HG03460 (cell line): ENCODE measurements at regions not wholly inside any gene's neighbourhood (a gene's known extent, or its start where the extent isn't known, plus 50 kb on each side); places are given as distances from the start of the nearest gene placed in this dataset.
"Not testable (repeated sequence)": the region's sequence is repeated elsewhere in the genome, so short reads cannot be mapped to it uniquely, and the experiment has no call there.

ENCODE experiments used
- ATAC-seq: cut with Tn5 transposase; IDR thresholded peaks from one replicate; pipeline ENCODE4 v1.9.1; 2021; ENCODE audit not compliant: unreplicated experiment

DNA sequence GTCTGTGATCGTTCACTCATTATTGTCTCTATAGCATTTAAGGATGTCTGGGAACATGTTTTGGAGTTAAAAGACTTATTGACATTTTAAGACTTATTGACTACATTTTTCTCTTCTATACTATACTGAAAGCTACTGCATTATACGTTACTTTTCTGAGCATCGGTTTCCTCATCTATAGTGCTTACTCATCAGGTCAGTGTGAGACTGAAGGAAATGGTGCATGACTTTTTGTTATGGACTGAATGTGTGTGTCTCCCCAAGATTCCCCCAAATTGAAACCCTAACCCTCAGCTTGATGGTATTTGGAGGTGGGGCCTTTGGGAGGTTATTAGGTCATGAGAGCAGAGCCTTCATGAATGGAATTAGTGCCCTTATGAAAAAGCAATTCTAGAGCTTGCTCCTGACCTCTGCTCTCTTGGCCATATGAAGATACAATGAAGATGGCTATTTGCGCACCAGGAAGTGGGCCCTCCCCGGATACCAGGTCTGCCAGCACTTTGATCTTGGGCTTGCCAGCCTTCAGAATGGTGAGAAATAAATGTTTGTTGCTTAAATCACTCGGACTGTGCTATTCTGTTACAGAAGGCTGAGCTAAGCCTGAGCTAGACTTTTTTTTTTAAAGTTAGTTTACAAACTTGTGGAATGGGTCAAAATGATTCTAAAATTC is 243.7 kb upstream of the RREB1 start:
- ATAC-seq = no peak

- ATAC-seq = no peak
Observed at GRCh38 chr6:6865611-6866010, 242.2 kb upstream of the RREB1 start.

DNA sequence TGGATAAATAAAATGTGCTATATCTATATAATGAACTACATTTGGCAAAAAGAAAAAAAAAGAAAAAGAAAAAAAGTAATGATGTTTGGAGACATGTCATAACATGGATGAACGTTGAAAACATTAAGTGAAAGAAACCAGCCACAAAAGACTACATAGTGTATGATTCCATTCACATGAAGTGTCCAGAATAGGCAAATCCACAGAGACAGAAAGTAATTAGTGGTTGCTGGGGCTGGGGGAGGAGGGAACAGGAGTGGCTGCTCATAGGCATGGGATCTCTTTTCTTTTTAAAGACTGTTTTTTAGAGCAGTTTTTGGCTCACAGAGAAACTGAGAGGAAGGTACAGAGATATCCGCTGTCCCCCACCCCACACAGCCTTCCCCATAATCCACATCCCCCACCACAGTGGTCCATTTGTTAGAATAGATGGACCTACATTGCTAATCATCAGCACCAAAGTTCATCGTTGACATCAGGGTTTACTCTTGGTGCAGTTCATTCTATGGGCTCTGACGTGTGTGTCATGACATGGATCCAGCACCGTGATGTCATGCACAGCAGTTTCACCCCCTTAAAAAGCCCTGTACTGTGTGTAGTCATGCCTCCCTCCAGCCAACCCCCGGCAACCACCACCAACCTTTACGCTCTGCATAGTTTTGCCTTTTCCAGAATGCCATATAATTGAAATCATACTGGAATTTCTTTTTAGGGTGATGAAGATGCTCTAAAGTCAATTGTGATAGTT is 240.9 kb upstream of the RREB1 start:
- no peak for ATAC-seq

GRCh38 chr6:6867404-6867799 is 240.4 kb upstream of the RREB1 start:
- ATAC-seq = no peak

DNA sequence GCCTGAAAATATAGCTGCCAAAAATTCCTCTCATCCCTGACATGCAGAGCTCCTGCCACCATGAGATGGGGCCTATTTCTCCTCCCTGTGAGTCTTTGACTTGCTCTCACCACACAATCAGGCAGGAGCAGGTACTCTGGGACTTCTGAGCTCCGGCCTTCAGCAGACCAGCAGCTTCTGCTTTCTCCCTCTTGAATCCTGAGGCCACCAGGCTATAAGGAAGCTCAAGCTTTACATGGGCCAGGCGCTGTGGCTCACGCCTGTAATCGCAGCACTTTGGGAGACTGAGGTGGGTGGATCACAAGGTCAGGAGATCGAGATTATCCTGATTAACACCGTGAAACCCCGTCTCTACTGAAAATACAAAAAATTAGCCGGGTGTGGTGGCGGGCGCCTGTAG is 238.7 kb upstream of the RREB1 start:
- ATAC-seq = no peak

DNA sequence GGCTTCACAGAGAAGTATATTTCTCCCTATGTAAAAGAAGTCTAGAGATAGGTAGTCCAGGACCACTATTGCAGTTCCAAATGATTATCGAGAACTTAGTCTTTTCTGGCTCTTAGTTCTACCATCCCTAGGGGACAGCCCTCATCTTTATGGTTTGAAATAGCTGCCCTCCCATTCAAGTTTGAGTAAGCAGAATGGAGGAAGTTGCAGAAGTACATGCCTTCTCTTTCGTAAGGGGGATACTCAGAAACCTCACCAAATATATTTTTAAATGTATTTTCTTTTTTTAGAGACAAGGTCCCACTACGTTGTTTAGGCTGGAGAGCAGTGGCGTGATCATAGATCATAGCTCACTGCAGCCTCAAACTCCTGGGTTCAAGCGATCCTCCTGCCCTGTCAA is 236.8 kb upstream of the RREB1 start:
- no peak for ATAC-seq

DNA sequence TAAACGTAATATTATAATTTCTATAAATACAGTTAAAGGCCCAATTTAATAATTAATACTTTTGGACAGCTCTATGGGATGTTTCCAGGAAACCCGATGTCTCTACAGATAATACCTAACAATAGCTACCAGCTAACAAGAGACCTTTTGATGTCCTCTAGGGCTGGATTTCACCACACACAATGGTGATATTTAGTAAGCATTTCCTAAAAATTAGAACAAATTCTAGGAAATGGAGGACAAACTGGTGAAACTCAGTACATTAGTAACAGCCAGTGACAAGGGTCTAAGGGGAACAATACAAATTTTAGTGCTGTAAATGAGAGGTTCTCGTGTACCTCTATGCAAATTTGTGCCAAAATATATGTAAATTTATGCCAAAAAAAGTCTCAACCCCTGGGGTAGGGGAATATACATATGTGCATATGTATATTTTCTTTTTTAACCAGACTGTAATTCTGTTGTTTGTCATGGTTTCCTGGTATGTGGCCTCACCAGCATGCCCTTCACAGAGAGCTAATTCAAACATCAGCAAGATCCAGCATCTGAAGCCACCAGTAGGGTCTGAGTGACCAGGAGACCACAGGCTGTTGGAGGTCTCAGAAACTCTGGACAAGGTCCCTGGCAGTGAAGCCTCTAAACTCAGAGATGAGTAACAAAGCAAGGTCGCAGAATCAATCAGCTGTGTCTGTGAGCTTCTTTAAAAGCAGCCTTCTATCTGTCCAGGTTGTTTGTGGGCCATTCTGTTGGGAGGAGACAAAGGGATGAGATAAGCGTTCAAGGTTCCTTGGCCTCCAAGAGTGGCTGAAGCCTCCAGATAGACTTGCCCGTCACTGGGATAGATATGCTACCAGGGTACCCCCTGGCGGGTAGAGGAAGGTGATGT is 235.1 kb upstream of the RREB1 start:
- ATAC-seq = no peak

DNA sequence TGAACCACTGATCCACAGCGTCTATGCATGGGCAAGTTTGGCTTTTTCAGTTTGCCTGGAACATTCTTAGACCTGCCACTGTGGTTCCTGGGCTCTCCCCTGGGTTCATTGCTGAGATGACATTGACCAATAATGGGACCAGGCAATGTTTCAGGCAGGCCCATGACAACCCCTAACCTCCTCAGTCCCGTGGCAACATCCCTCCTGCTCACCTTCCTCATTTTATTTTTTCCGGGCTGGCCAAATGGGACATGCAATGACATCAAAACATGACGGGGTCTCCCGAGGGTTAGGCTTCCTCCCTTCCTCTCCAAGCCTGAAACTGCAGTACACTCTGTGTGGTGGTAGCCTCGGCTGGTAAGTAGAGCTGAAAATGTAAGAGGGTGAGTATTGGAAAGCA is 234.0 kb upstream of the RREB1 start:
- no peak for ATAC-seq

- ATAC-seq = no peak
Observed at GRCh38 chr6:6875818-6876470, 231.8 kb upstream of the RREB1 start.

- not testable (repeated sequence) for ATAC-seq
Observed at GRCh38 chr6:6877792-6878191, 230.0 kb upstream of the RREB1 start.

GRCh38 chr6:6878887-6879585 is 228.7 kb upstream of the RREB1 start:
- no peak for ATAC-seq

DNA sequence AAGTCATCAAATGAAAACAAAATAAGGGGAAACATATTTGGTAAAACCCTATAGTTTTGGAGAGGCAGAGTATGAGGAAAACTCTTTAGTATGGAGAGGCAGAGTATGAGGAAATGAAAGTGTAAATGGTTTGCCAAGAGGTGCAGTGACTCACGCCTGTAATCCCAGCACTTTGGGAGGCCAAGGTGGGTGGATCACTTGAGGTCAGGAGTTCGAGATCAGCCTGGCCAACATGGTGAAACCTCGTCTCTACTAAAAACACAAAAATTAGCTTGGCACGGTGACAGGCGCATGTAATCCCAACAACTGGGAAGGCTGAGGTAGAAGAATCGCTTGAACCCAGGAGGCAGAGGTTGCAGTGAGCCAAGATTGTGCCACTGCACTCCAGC is 228.2 kb upstream of the RREB1 start:
- ATAC-seq = not testable (repeated sequence)

GRCh38 chr6:6880745-6881437 is 226.9 kb upstream of the RREB1 start:
- ATAC-seq = no peak

DNA sequence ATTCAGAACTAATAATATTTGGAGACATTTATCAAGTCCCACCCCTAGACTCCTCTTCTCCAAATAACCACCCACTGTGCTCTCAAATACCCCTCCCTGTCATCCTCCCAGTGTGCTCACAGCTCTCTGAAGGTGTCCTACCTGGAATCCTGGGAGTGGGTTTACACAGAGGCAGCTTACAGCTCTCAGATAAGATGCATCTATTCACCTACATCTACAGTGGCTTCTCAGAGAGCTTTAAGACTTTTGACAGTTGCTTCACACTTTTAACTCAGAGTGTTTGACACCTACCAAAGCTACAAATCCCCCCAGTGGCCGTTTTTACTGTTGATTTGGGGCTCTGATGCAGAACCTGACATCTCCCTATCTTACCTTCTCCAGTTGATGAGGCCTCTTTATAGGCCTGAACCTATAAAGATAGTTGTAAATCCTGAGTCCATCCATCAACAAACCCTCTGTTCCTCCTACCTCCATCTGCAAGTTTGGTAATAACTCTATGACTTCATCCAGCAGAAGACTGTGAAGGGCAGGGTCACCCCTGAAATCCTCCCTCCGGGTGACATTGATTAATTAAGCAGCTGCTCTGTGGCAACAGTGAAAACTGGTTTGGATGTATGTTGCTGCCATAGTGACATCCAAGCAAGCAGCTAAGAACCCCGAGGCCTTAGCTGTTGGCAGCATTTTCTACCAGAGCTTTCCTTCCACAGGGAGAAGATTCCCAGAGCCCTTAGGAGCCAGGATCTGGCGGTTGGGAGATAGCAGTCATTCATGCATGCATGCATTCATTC is 226.1 kb upstream of the RREB1 start:
- ATAC-seq = no peak

DNA sequence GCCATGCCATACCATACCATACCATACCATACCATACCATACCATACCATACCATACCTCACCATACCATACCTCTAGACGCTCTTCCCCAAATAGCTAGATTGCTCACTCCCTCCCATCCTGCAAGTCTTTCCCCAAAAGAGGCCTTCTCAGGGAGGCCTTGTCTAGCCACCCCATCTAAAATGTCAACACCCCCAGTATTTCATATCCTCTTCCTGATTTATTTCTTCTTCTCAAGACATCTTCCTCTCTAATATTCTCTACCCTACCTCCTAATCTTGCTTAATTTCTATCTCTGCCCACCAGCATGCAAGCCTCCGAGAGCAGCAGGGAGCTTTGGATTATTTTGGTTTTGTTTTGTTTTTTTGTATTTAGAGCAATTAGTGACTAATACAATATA is 225.2 kb upstream of the RREB1 start:
- no peak for ATAC-seq

- ATAC-seq = no peak
Observed at GRCh38 chr6:6883011-6883410, 224.8 kb upstream of the RREB1 start.

GRCh38 chr6:6884193-6884627 is 223.6 kb upstream of the RREB1 start:
- no peak for ATAC-seq

GRCh38 chr6:6884916-6885315 is 222.8 kb upstream of the RREB1 start:
- ATAC-seq = no peak

DNA sequence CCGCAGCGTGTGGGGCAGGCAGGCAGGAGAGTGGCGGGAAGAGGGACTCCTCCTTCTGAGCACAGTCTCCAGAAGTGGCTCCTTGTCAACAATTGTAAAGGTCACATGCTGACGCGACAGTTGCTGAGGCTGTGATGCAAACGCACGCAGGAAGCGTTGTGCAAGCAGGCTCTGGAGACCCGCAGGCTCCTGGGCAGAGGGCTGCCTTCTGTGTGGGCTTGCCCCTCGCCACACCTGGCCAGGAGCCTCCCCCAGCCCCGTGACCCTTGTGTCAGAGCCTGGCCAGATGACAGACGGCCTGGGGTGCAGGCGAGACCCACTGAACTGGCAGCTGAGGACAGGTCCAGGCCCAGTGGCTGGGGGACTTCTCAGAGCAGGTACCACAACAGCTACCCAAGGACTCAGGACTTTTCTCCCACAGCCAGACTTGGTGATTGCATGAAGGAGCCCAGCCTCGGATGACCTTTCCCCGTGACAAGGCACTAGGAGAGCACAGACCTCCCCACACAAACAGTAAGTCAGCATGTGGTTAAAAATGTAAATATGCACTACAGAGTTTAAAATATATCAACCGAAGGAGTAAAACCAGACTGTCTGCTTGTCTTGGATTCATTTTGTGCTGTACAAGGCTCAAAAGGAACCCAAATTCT is 222.1 kb upstream of the RREB1 start:
- ATAC-seq = no peak
